Epithelial cell of esophagus (primary cell): ENCODE measurements at regions not wholly inside any gene's neighbourhood (a gene's known extent, or its start where the extent isn't known, plus 50 kb on each side); places are given as distances from the start of the nearest gene placed in this dataset.
A peak's percentile ranks its signal among the peaks of the same experiment; 100 is the strongest.
"Not testable (repeated sequence)": the region's sequence is repeated elsewhere in the genome, so short reads cannot be mapped to it uniquely, and the experiment has no call there.

Experiments used
- DNase-seq: peaks from one replicate; pipeline ENCODE4 v3.0.0; 2010; ENCODE audit warnings: low read depth
- H3K4me3 ChIP-seq: 2 replicates; pipeline ENCODE4 v1.5.1; 2011; ENCODE audit warnings: mild to moderate bottlenecking, low read length, control low read depth

GRCh38 chr13:109264603-109265437 lies 521.6 kb downstream of the IRS2 start:
- peak overlapping the region; percentile 42 for H3K4me3 ChIP-seq
- peak; percentile 59 for DNase-seq

DNA sequence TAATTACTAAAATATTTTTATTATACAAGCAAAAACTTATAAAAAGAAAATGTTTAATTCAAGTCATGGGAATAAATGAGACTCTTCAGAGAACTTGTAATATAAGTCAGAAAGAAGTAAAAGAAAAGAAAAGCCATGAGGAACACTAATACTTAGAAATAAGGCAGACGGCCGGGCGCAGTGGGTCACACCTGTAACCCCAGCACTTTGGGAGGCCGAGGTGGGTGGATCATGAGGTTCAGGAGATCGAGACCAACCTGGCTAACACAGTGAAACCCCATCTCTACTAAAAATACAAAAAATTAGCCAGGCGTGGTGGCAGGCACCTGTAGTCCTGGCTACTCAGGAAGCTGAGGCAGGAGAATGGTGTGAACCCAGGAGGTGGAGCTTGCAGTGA lies 528.6 kb downstream of the IRS2 start:
- DNase-seq, H3K4me3 ChIP-seq: not testable (repeated sequence)
